WTC11 (cell line): ENCODE measurements at regions not wholly inside any gene's neighbourhood (a gene's known extent, or its start where the extent isn't known, plus 50 kb on each side); places are given as distances from the start of the nearest gene placed in this dataset.

ENCODE experiments used
- CREB1 ChIP-seq: sonication (generic); formaldehyde crosslinking; IDR thresholded peaks from 2 replicates; pipeline ENCODE4 v1.8.0; 2023; ENCODE audit warnings: mild to moderate bottlenecking, missing genetic modification reagents
- CTCF ChIP-seq: fragments of 200-600 bp; IDR thresholded peaks from 2 replicates; pipeline ENCODE4 v1.8.0; 2022; ENCODE audit warnings: antibody characterized with exemption
- E2F5 ChIP-seq: sonication (generic); formaldehyde crosslinking; IDR thresholded peaks from 2 replicates; pipeline ENCODE4 v1.8.1; 2022; ENCODE audit warnings: mild to moderate bottlenecking, moderate library complexity, missing genetic modification reagents
- EMX1 ChIP-seq: fragments of 250-450 bp; sonication (Bioruptor Pico); IDR thresholded peaks from 2 replicates; pipeline ENCODE4 v1.8.0; 2021; ENCODE audit warnings: mild to moderate bottlenecking
- JUN ChIP-seq: sonication (generic); formaldehyde crosslinking; IDR thresholded peaks from 2 replicates; pipeline ENCODE4 v1.8.0; 2023; ENCODE audit warnings: mild to moderate bottlenecking, missing genetic modification reagents
- OVOL2 ChIP-seq: fragments of 250-450 bp; sonication (Bioruptor Pico); IDR thresholded peaks from 2 replicates; pipeline ENCODE4 v1.9.0; 2021; ENCODE audit warnings: mild to moderate bottlenecking, borderline replicate concordance
- ZBTB21 ChIP-seq: sonication (generic); formaldehyde crosslinking; IDR thresholded peaks from 2 replicates; pipeline ENCODE4 v1.8.1; 2023; ENCODE audit warnings: mild to moderate bottlenecking, missing genetic modification reagents, borderline replicate concordance
- ZBTB43 ChIP-seq: sonication (generic); formaldehyde crosslinking; IDR thresholded peaks from 2 replicates; pipeline ENCODE4 v1.8.1; 2023; ENCODE audit warnings: mild to moderate bottlenecking, missing genetic modification reagents
- ZNF263 ChIP-seq: sonication (generic); formaldehyde crosslinking; IDR thresholded peaks from 2 replicates; pipeline ENCODE4 v1.8.1; 2022; ENCODE audit warnings: low read depth, mild to moderate bottlenecking, moderate library complexity, missing genetic modification reagents
- ZNF512 ChIP-seq: sonication (generic); formaldehyde crosslinking; IDR thresholded peaks from 2 replicates; pipeline ENCODE4 v1.8.1; 2022; ENCODE audit warnings: missing genetic modification reagents, borderline replicate concordance
- ZNF671 ChIP-seq: fragments of 250-450 bp; sonication (Bioruptor Pico); IDR thresholded peaks from 2 replicates; pipeline ENCODE4 v1.8.0; 2021; ENCODE audit warnings: mild to moderate bottlenecking

- TF ChIP-seq E2F5 (CRISPR knock-in tag) = no peak
- no peak for TF ChIP-seq EMX1 (CRISPR knock-in tag)
- TF ChIP-seq ZBTB21 (CRISPR knock-in tag) = no peak
- no peak for TF ChIP-seq ZNF512 (CRISPR knock-in tag)
- TF ChIP-seq JUN (CRISPR knock-in tag) = no peak
- TF ChIP-seq ZBTB43 (CRISPR knock-in tag) = no peak
- TF ChIP-seq CTCF = no peak
- TF ChIP-seq CREB1 (CRISPR knock-in tag) = no peak
- TF ChIP-seq OVOL2 = no peak
- no peak for TF ChIP-seq ZNF671 (CRISPR knock-in tag)
- TF ChIP-seq ZNF263 (CRISPR knock-in tag) = no peak
These were observed 232.6 kb downstream of the OPA1 start for GRCh38 chr3:193825617-193826016.
